ENCODE measurements at regions not wholly inside any gene's neighbourhood (a gene's known extent, or its start where the extent isn't known, plus 50 kb on each side); places are given as distances from the start of the nearest gene placed in this dataset.
A peak's percentile ranks its signal among the peaks of the same experiment; 100 is the strongest.
"Not testable (repeated sequence)": the region's sequence is repeated elsewhere in the genome, so short reads cannot be mapped to it uniquely, and the experiment has no call there.

- Histone ChIP-seq H3K9me2 (replicated peaks; ENCODE audit: insufficient read depth) (no peaks in the 10 kb centered on the region), H3K4me2 (no peak overlapping the region), H3K27ac (no peak overlapping the region), H3K4me1 (ENCODE audit: insufficient read depth) (no peaks in the 10 kb centered on the region), H4K20me1 (ENCODE audit: insufficient read depth, poor library complexity, severe bottlenecking) (no peaks in the 10 kb centered on the region), H3K79me2 (no peaks in the 10 kb centered on the region), H3K36me3 (replicated peaks; ENCODE audit: insufficient read depth, low read depth) (no peaks in the 10 kb centered on the region), H3K4me3 (no peak overlapping the region), H3K27me3 (no peaks in the 10 kb centered on the region), H3K9me3 (ENCODE audit: low read depth) (no peaks in the 10 kb centered on the region), H2AFZ (no peak overlapping the region)
- WGBS (ENCODE audit: low lambda C conversion rate, missing lambda C conversion rate), result 94% methylated on average over 2 of the region's 2 CpGs
- DNase-seq (ENCODE audit: low spot score), result no peak
- TF ChIP-seq CTCF (IDR thresholded peaks at IDR 0.05; ENCODE audit: poor library complexity) (no peak), EZH2 (IDR thresholded peaks at IDR 0.05; ENCODE audit: borderline replicate concordance) (no peak), EZH2phosphoT487 (IDR thresholded peaks at IDR 0.05; ENCODE audit: low read depth, severe bottlenecking, unreplicated experiment) (no peak)
Measured at GRCh38 chr6:127403636-127404035, 55.6 kb downstream of the KIAA0408 start.

- no peaks in the 10 kb centered on the region for H3K27me3 ChIP-seq
- H3K4me2 ChIP-seq, result no peak overlapping the region
- no peaks in the 10 kb centered on the region for H3K4me1 ChIP-seq (ENCODE audit: insufficient read depth)
- H3K27ac ChIP-seq, result no peak overlapping the region
- 84% methylated on average over 4 of the region's 4 CpGs for WGBS (ENCODE audit: low lambda C conversion rate, missing lambda C conversion rate)
- TF ChIP-seq CTCF (IDR thresholded peaks at IDR 0.05; ENCODE audit: poor library complexity) (no peak), EZH2phosphoT487 (IDR thresholded peaks at IDR 0.05; ENCODE audit: low read depth, severe bottlenecking, unreplicated experiment) (no peak), EZH2 (IDR thresholded peaks at IDR 0.05; ENCODE audit: borderline replicate concordance) (no peak)
- no peaks in the 10 kb centered on the region for H3K36me3 ChIP-seq (replicated peaks; ENCODE audit: insufficient read depth, low read depth)
- no peak for DNase-seq (ENCODE audit: low spot score)
- H3K9me2 ChIP-seq (replicated peaks; ENCODE audit: insufficient read depth), result no peaks in the 10 kb centered on the region
- no peaks in the 10 kb centered on the region for H3K79me2 ChIP-seq
- H4K20me1 ChIP-seq (ENCODE audit: insufficient read depth, poor library complexity, severe bottlenecking), result no peaks in the 10 kb centered on the region
- H2AFZ ChIP-seq, result no peak overlapping the region
- H3K4me3 ChIP-seq, result no peak overlapping the region
- H3K9me3 ChIP-seq (ENCODE audit: low read depth), result no peaks in the 10 kb centered on the region
Measured at GRCh38 chr6:127402890-127403617, 56.1 kb downstream of the KIAA0408 start.

- DNase-seq (ENCODE audit: low spot score), result no peak
- H3K4me3 ChIP-seq, result no peak overlapping the region
- H3K27me3 ChIP-seq, result no peaks in the 10 kb centered on the region
- H3K79me2 ChIP-seq, result no peaks in the 10 kb centered on the region
- H3K4me2 ChIP-seq, result no peak overlapping the region
- peak overlapping the region; percentile 59 for H3K27ac ChIP-seq
- H3K36me3 ChIP-seq (replicated peaks; ENCODE audit: insufficient read depth, low read depth), result no peaks in the 10 kb centered on the region
- H3K9me3 ChIP-seq (ENCODE audit: low read depth), result no peaks in the 10 kb centered on the region
- no peaks in the 10 kb centered on the region for H4K20me1 ChIP-seq (ENCODE audit: insufficient read depth, poor library complexity, severe bottlenecking)
- H2AFZ ChIP-seq, result no peak overlapping the region
- no peaks in the 10 kb centered on the region for H3K4me1 ChIP-seq (ENCODE audit: insufficient read depth)
- no peaks in the 10 kb centered on the region for H3K9me2 ChIP-seq (replicated peaks; ENCODE audit: insufficient read depth)
- no peak for TF ChIP-seq EZH2phosphoT487 (IDR thresholded peaks at IDR 0.05; ENCODE audit: low read depth, severe bottlenecking, unreplicated experiment)
- TF ChIP-seq EZH2 (IDR thresholded peaks at IDR 0.05; ENCODE audit: borderline replicate concordance), result no peak
- TF ChIP-seq CTCF (IDR thresholded peaks at IDR 0.05; ENCODE audit: poor library complexity), result no peak
- WGBS (ENCODE audit: low lambda C conversion rate, missing lambda C conversion rate), result 89% methylated on average over 6 of the region's 6 CpGs
Measured at GRCh38 chr6:127397729-127398630, 54.6 kb upstream of the ECHDC1 start.

- not testable (repeated sequence) for H3K4me2 ChIP-seq; H3K79me2 ChIP-seq; H3K27ac ChIP-seq; H4K20me1 ChIP-seq (ENCODE audit: insufficient read depth, poor library complexity, severe bottlenecking); H3K4me3 ChIP-seq; H2AFZ ChIP-seq; H3K9me2 ChIP-seq (replicated peaks; ENCODE audit: insufficient read depth); H3K36me3 ChIP-seq (replicated peaks; ENCODE audit: insufficient read depth, low read depth); H3K4me1 ChIP-seq (ENCODE audit: insufficient read depth); H3K27me3 ChIP-seq; H3K9me3 ChIP-seq (ENCODE audit: low read depth)
- WGBS (ENCODE audit: low lambda C conversion rate, missing lambda C conversion rate), result 51% methylated on average over 5 of the region's 5 CpGs
- DNase-seq (ENCODE audit: low spot score), result peak; percentile 27
Measured at GRCh38 chr6:127397171-127397597, 53.8 kb upstream of the ECHDC1 start.
